ENCODE measurements at regions not wholly inside any gene's neighbourhood (a gene's known extent, or its start where the extent isn't known, plus 50 kb on each side); places are given as distances from the start of the nearest gene placed in this dataset.
"Not testable (repeated sequence)": the region's sequence is repeated elsewhere in the genome, so short reads cannot be mapped to it uniquely, and the experiment has no call there.

DNA sequence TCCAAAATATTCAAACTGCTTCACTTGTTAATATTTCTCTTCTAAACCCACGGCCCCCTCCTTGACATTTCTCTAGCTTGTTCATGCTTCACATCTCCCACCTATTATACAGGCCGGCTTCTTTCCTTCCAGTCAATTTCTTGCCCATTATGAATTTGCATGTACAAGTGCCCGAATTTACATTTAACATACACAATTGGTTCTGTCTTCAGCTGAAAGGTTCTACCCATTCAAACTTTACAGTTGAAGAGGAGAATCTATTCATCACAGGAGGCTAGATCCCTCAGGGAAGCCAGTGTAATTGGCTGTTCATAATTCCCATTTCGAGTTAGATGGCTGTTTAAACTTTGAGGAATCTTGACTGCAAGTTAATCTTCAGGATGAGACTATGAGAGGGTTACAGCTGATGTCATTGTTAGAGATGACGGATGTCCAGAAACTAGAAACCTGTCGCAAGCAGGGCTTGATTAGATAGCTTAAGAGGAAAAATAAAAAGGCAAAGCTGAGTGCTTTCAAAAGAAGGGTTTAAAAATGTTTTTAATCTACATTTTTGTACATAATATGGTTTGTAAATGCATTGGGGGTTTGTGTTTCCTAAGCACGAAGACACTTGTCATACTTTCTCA, 157.0 kb downstream of the ADSS2 start:
- TF ChIP-seq CTCF (conservative IDR thresholded peaks at IDR 0.05; ENCODE audit: low read depth, low read length), result no peak
- H3K4me3 ChIP-seq (ENCODE audit: low read depth, low read length), result no peak overlapping the region
- DNase-seq (ENCODE audit: low read depth), result no peak

GRCh38 chr1:244296003-244296402, 155.7 kb downstream of the ADSS2 start:
- DNase-seq (ENCODE audit: low read depth), result no peak
- TF ChIP-seq CTCF (conservative IDR thresholded peaks at IDR 0.05; ENCODE audit: low read depth, low read length), result no peak

GRCh38 chr1:244296447-244296846, 155.3 kb downstream of the ADSS2 start:
- TF ChIP-seq CTCF (conservative IDR thresholded peaks at IDR 0.05; ENCODE audit: low read depth, low read length), result no peak
- H3K4me3 ChIP-seq (ENCODE audit: low read depth, low read length), result no peak overlapping the region
- DNase-seq (ENCODE audit: low read depth), result no peak

More at GRCh38 chr1:244296003-244296402, 155.7 kb downstream of the ADSS2 start:
- no peak overlapping the region for H3K4me3 ChIP-seq (ENCODE audit: low read depth, low read length)

DNA sequence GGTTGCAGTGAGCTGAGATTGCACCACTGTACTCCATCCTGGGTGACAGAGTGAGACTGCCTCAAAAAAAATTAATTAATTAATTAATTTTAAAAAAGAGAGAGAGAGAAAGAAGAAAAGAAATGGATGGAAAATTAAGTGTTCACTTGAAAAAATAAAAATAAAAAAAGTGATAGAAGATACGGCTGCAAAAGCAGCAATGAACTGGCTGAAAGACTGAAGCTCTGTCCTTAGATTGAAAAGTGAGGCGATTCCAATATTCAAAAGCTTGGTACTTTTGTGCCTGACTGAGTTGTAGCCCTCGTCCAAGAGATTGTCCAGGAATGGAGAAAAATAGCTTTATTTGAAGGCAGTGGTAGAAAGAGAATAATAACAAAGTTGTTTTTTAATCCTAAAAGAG, 154.6 kb downstream of the ADSS2 start:
- TF ChIP-seq CTCF (conservative IDR thresholded peaks at IDR 0.05; ENCODE audit: low read depth, low read length), result no peak
- DNase-seq (ENCODE audit: low read depth), result no peak
- no peak overlapping the region for H3K4me3 ChIP-seq (ENCODE audit: low read depth, low read length)

GRCh38 chr1:244297616-244298015, 154.1 kb downstream of the ADSS2 start:
- no peak for TF ChIP-seq CTCF (conservative IDR thresholded peaks at IDR 0.05; ENCODE audit: low read depth, low read length)
- DNase-seq (ENCODE audit: low read depth), result no peak
- H3K4me3 ChIP-seq (ENCODE audit: low read depth, low read length), result no peak overlapping the region

GRCh38 chr1:244300029-244300375, 151.7 kb downstream of the ADSS2 start:
- H3K4me3 ChIP-seq (ENCODE audit: low read depth, low read length); DNase-seq (ENCODE audit: low read depth): not testable (repeated sequence)

DNA sequence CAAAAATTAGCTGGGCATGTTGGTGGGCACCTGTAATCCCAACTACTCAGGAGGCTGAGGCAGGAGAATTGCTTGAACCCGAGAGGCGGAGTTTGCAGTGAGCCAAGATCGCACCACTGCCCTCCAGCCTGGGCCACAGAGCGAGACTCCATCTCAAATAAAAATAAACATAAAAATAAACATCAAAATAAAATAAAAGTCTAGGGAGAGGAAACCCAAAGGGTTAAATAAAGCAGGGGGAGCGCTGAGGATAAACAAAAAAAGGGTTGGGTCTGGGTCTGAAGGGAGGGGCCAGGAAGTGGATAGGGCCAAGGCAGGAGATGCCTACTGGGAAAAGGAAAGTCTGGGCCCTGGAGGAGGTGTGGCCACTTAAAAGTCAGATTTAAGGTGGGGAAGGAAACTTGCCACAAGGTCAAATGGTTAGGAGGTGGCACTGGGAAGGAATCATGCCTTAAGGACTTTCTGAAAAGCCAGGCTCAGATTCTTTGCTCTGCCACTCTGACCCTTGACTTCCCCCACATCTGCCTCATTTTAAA, 150.0 kb downstream of the ADSS2 start:
- no peak overlapping the region for H3K4me3 ChIP-seq (ENCODE audit: low read depth, low read length)
- no peak for TF ChIP-seq CTCF (conservative IDR thresholded peaks at IDR 0.05; ENCODE audit: low read depth, low read length)
- DNase-seq (ENCODE audit: low read depth), result no peak
